DND-41 (cell line): ENCODE measurements at regions not wholly inside any gene's neighbourhood (a gene's known extent, or its start where the extent isn't known, plus 50 kb on each side); places are given as distances from the start of the nearest gene placed in this dataset.
A peak's percentile ranks its signal among the peaks of the same experiment; 100 is the strongest.

Experiments used
- ATAC-seq: fragments of 200-7000 bp; cut with Tn5 transposase; 3 replicates; pipeline ENCODE4 v1.9.1; 2021; ENCODE audit warnings: low read depth; ENCODE audit not compliant: insufficient read depth
- DNase-seq: peaks from one replicate; pipeline ENCODE4 v3.0.0-alpha.2; 2020
- H2AFZ ChIP-seq: 2 replicates; pipeline ENCODE4 v1.6.0; 2012; ENCODE audit warnings: low read depth, low read length
- H3K27ac ChIP-seq: 2 replicates; pipeline ENCODE4 v1.5.1; 2012; ENCODE audit warnings: low read length, inconsistent platforms
- H3K27me3 ChIP-seq: fragments of 200-600 bp; sonication (generic); 2 replicates; pipeline ENCODE4 v1.6.0; 2012; ENCODE audit warnings: low read length, mild to moderate bottlenecking, inconsistent platforms; ENCODE audit not compliant: insufficient read depth, poor library complexity
- H3K36me3 ChIP-seq: 2 replicates; pipeline ENCODE4 v1.5.1; 2012; ENCODE audit warnings: low read length, inconsistent platforms; ENCODE audit not compliant: insufficient read depth
- H3K4me1 ChIP-seq: 2 replicates; pipeline ENCODE4 v1.5.1; 2012; ENCODE audit warnings: mild to moderate bottlenecking, low read length; ENCODE audit not compliant: insufficient read depth
- H3K4me2 ChIP-seq: 2 replicates; pipeline ENCODE4 v1.6.0; 2012; ENCODE audit warnings: mild to moderate bottlenecking, moderate library complexity, low read length, inconsistent platforms; ENCODE audit not compliant: insufficient read depth
- H3K4me3 ChIP-seq, 2 experiments: fragments of 200-600 bp in 1 of 2; shearing (Covaris generic) in 1 of 2; 2 replicates each; pipeline ENCODE4 v1.5.1; 2012 to 2016; ENCODE audit warnings: inconsistent platforms in 2 of 2, low read length in 2 of 2, mild to moderate bottlenecking in 2 of 2, low read depth in 1 of 2, moderate library complexity in 1 of 2
- H3K79me2 ChIP-seq: 2 replicates; pipeline ENCODE4 v1.6.0; 2012; ENCODE audit warnings: low read length, inconsistent platforms; ENCODE audit not compliant: insufficient read depth
- H3K9ac ChIP-seq: 2 replicates; pipeline ENCODE4 v1.6.0; 2012; ENCODE audit warnings: low read depth, mild to moderate bottlenecking, inconsistent platforms, low read length, moderate library complexity
- H3K9me3 ChIP-seq: 2 replicates; pipeline ENCODE4 v1.5.1; 2012; ENCODE audit warnings: low read length, moderate library complexity, mild to moderate bottlenecking, inconsistent platforms; ENCODE audit not compliant: insufficient read depth, severe bottlenecking
- H4K20me1 ChIP-seq: 2 replicates; pipeline ENCODE4 v1.6.0; 2012; ENCODE audit warnings: low read length; ENCODE audit not compliant: insufficient read depth
- EZH2 ChIP-seq: IDR thresholded peaks from 3 replicates; pipeline ENCODE4 v1.6.1; 2012; ENCODE audit warnings: borderline replicate concordance, low read depth, mild to moderate bottlenecking, moderate library complexity, low read length, inconsistent platforms; ENCODE audit not compliant: severe bottlenecking
- TF ChIP-seq, protein P1 (sequence below): IDR thresholded peaks from 2 replicates; pipeline ENCODE4 v1.5.1; 2012; ENCODE audit warnings: borderline replicate concordance, low read length, moderate library complexity, mild to moderate bottlenecking; ENCODE audit not compliant: poor library complexity, severe bottlenecking; ENCODE audit errors: extremely low read depth

DNA sequence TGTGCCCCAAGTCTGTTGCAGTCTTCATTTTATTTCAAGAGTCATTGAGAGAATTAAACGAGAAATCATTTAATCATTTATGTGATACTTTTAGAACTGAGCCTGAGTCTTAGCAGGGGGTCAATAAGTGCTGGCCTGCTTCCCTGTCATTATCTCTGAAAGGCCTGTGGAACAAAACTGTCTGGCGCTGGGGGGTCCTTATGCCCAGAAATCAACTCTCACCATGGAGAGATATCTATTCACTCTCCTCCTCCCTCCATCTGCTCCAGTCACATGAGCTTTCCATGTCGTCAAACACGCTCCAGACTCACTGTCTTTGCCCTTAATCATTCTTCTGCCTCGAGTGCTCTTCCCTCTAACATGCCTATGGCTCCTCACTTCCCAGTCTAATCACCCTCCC lies 136.8 kb downstream of the ESM1 start:
- TF ChIP-seq, protein P1, sequence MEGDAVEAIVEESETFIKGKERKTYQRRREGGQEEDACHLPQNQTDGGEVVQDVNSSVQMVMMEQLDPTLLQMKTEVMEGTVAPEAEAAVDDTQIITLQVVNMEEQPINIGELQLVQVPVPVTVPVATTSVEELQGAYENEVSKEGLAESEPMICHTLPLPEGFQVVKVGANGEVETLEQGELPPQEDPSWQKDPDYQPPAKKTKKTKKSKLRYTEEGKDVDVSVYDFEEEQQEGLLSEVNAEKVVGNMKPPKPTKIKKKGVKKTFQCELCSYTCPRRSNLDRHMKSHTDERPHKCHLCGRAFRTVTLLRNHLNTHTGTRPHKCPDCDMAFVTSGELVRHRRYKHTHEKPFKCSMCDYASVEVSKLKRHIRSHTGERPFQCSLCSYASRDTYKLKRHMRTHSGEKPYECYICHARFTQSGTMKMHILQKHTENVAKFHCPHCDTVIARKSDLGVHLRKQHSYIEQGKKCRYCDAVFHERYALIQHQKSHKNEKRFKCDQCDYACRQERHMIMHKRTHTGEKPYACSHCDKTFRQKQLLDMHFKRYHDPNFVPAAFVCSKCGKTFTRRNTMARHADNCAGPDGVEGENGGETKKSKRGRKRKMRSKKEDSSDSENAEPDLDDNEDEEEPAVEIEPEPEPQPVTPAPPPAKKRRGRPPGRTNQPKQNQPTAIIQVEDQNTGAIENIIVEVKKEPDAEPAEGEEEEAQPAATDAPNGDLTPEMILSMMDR, result no peak
- TF ChIP-seq EZH2, result no peak
- ATAC-seq (no peak), DNase-seq (no peak)
- Histone ChIP-seq H3K4me1 (no peaks in the 10 kb centered on the region), H4K20me1 (no peaks in the 10 kb centered on the region), H3K9ac (no peak overlapping the region), H3K27me3 (no peaks in the 10 kb centered on the region), H3K36me3 (no peaks in the 10 kb centered on the region), H3K4me3 (no peak overlapping the region), H3K4me2 (no peak overlapping the region), H3K27ac (no peak overlapping the region), H3K9me3 (no peaks in the 10 kb centered on the region), H3K79me2 (no peaks in the 10 kb centered on the region), H2AFZ (no peak overlapping the region)

DNA sequence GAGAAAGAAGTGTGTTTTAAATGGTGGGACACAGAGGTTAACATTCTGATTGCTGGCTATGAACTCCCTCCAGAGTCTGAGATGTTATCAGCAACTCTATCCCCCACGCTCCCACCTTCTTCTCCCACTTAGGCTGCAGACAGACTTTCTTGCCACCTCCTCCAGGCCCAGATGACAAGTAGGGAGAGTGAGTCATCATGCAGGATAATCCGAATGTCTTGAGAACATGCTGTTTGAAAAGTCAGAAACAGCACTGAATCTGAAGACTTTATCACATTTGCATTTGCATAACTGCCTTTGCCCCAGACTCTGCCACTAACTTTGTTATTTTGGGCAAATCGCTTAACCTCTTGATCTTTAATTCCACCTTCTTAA lies 139.8 kb downstream of the ESM1 start:
- Histone ChIP-seq H2AFZ (no peak overlapping the region), H3K4me3 (no peak overlapping the region), H3K36me3 (no peaks in the 10 kb centered on the region), H3K9ac (no peak overlapping the region), H3K79me2 (no peaks in the 10 kb centered on the region), H3K9me3 (no peaks in the 10 kb centered on the region), H3K4me1 (no peaks in the 10 kb centered on the region), H3K27me3 (no peaks in the 10 kb centered on the region), H3K27ac (no peak overlapping the region), H3K4me2 (no peak overlapping the region), H4K20me1 (no peaks in the 10 kb centered on the region)
- TF ChIP-seq EZH2, result no peak
- TF ChIP-seq, protein P1, result no peak
- ATAC-seq, result no peak
- no peak for DNase-seq

DNA sequence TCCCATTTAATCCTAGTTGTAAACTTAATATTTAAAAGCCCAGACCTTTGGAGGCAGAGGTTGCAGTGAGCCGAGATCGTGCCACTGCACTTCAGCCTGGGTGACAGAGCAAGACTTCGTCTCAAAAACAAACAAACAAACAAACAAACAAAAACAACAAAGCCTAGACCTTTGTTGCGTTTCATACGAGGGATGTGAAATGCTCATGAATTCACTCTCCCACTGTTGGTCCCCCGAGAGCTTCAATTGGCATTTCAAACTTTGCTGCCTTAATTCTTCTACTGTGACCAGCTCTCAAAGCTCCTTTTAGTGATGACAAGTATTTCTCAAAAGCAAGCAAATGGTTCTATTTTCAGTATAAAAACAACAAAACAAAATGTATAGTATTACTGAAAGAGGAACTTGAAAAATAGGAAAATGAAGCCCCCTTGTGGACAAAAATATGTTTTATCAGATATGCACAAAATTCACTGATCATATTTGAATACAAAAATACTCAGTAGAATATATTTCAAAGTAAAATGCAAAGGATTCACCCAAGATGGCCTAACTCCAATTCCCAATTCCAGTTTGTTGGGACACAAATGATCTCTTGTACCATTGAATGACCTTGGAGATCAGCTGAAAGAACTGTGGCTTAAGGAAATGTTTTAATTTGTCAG lies 140.4 kb downstream of the ESM1 start:
- no peaks in the 10 kb centered on the region for H3K36me3 ChIP-seq
- H3K79me2 ChIP-seq, result no peaks in the 10 kb centered on the region
- no peaks in the 10 kb centered on the region for H3K27me3 ChIP-seq
- no peak for TF ChIP-seq EZH2
- TF ChIP-seq, protein P1, result peak; percentile 77
- no peak for DNase-seq
- H3K4me1 ChIP-seq, result no peaks in the 10 kb centered on the region
- no peak overlapping the region for H3K9ac ChIP-seq
- no peak overlapping the region for H3K27ac ChIP-seq
- peak; percentile 62; the same call in 1 of the 3 replicates for ATAC-seq
- no peak overlapping the region for H2AFZ ChIP-seq
- no peaks in the 10 kb centered on the region for H4K20me1 ChIP-seq
- no peaks in the 10 kb centered on the region for H3K9me3 ChIP-seq
- H3K4me2 ChIP-seq, result no peak overlapping the region
- no peak overlapping the region for H3K4me3 ChIP-seq

DNA sequence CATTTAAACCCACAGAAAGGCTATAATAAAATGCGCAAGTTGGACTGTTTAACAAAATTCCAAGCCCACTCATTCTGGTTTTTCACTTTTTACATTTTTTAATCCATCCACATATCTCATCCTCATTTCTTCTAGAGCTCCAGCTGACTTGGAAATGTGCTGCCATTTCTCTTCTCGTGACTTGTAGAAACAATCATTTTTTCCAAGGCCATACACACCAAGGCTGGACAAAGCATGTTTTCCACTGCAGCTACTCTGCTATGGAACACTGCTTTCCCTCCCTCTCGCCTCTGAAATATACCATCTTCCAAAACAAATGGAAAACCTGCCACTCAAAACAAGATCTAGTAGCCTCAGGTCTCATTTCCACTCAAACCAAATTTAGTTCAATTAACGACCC lies 141.1 kb downstream of the ESM1 start:
- Histone ChIP-seq H3K27me3 (no peaks in the 10 kb centered on the region), H3K9ac (no peak overlapping the region), H3K36me3 (no peaks in the 10 kb centered on the region), H3K4me1 (no peaks in the 10 kb centered on the region), H3K4me3 (no peak overlapping the region), H2AFZ (0 out of 2 replicates have a peak overlapping the region, but pooled peaks have one; percentile 1), H4K20me1 (no peaks in the 10 kb centered on the region), H3K4me2 (no peak overlapping the region), H3K9me3 (no peaks in the 10 kb centered on the region), H3K79me2 (no peaks in the 10 kb centered on the region), H3K27ac (no peak overlapping the region)
- ATAC-seq (no peak), DNase-seq (no peak)
- TF ChIP-seq, protein P1, result no peak
